BLaER1 (cell line): ENCODE measurements at regions not wholly inside any gene's neighbourhood (a gene's known extent, or its start where the extent isn't known, plus 50 kb on each side); places are given as distances from the start of the nearest gene placed in this dataset.

Source experiments
- H3K27ac ChIP-seq: shearing (Covaris generic); formaldehyde crosslinking; 2 replicates; pipeline ENCODE4 v1.8.1; 2022
- H3K27me3 ChIP-seq: shearing (Covaris generic); formaldehyde crosslinking; 2 replicates; pipeline ENCODE4 v1.8.1; 2022
- H3K36me3 ChIP-seq: shearing (Covaris generic); formaldehyde crosslinking; 2 replicates; pipeline ENCODE4 v1.8.1; 2022
- H3K4me1 ChIP-seq: shearing (Covaris generic); formaldehyde crosslinking; 2 replicates; pipeline ENCODE4 v1.8.1; 2022
- H3K4me2 ChIP-seq: shearing (Covaris generic); formaldehyde crosslinking; 2 replicates; pipeline ENCODE4 v1.8.1; 2022
- H3K4me3 ChIP-seq: shearing (Covaris generic); formaldehyde crosslinking; 2 replicates; pipeline ENCODE4 v1.8.1; 2022
- H3K9ac ChIP-seq: shearing (Covaris generic); formaldehyde crosslinking; 2 replicates; pipeline ENCODE4 v1.8.1; 2022
- H3K9me3 ChIP-seq: shearing (Covaris generic); formaldehyde crosslinking; 2 replicates; pipeline ENCODE4 v1.8.1; 2022
- H4K20me1 ChIP-seq: shearing (Covaris generic); formaldehyde crosslinking; 2 replicates; pipeline ENCODE4 v1.8.1; 2022
- Cebpa-rat ChIP-seq: shearing (Covaris generic); IDR thresholded peaks from 2 replicates; pipeline ENCODE4 v1.8.1; 2022

DNA sequence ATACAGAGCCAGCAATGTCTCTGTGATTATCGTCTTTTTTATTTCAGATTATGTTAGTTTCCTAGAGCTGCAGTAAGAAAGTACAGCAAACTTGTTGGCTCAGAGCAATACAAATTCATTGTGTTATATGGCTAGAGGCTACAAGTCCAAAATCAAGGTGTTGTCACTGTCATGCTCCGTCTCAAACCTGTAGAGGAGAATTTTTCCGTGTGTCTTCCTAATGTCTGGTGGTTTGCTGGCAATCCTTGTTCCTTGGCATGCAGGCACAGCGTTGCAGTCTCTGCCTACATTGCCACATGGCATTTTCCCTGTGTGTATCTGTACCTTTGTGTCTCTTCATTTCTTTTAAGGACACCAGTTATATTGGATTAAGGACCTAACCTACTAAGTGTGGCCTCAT lies 244.4 kb downstream of the LRRIQ3 start:
- no peak overlapping the region for H3K4me2 ChIP-seq
- no peaks in the 10 kb centered on the region for H4K20me1 ChIP-seq
- no peaks in the 10 kb centered on the region for H3K4me1 ChIP-seq
- no peak overlapping the region for H3K4me3 ChIP-seq
- no peaks in the 10 kb centered on the region for H3K36me3 ChIP-seq
- no peaks in the 10 kb centered on the region for H3K27me3 ChIP-seq
- no peak overlapping the region for H3K27ac ChIP-seq
- H3K9ac ChIP-seq: no peak overlapping the region
- TF ChIP-seq Cebpa-rat: no peak
- no peaks in the 10 kb centered on the region for H3K9me3 ChIP-seq

- Histone ChIP-seq H3K27ac (no peak overlapping the region), H3K4me3 (no peak overlapping the region), H3K36me3 (no peaks in the 10 kb centered on the region), H3K9ac (no peak overlapping the region), H3K27me3 (no peaks in the 10 kb centered on the region), H4K20me1 (no peaks in the 10 kb centered on the region), H3K4me1 (no peaks in the 10 kb centered on the region), H3K9me3 (no peaks in the 10 kb centered on the region), H3K4me2 (no peak overlapping the region)
- no peak for TF ChIP-seq Cebpa-rat
Measured at GRCh38 chr1:73953186-73953585, 244.8 kb downstream of the LRRIQ3 start.

DNA sequence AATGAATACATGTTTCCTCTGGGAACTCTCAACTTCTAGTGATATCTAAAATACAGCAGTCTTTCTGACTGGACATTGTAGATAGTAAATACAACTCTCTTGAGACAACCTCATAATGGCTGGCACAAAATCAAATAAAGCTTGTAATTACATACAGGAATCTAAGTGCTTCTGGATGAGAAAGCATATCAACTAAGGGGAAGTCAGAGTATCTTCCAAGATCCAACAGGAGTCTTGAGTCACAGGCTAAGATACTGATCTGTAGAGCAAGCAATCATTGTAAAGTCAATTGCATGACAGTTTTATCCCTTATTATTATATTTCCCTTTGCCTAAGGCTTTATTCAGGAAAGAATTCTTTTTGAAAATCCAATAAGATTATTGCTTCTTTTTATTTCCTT lies 249.9 kb downstream of the LRRIQ3 start:
- no peak overlapping the region for H3K4me2 ChIP-seq
- no peak overlapping the region for H3K9ac ChIP-seq
- no peaks in the 10 kb centered on the region for H3K27me3 ChIP-seq
- no peaks in the 10 kb centered on the region for H3K4me1 ChIP-seq
- no peak overlapping the region for H3K4me3 ChIP-seq
- H3K27ac ChIP-seq: no peak overlapping the region
- H3K36me3 ChIP-seq: no peaks in the 10 kb centered on the region
- no peaks in the 10 kb centered on the region for H4K20me1 ChIP-seq
- no peak for TF ChIP-seq Cebpa-rat
- no peaks in the 10 kb centered on the region for H3K9me3 ChIP-seq

GRCh38 chr1:73947009-73947408 lies 251.0 kb downstream of the LRRIQ3 start:
- Histone ChIP-seq H3K27ac (no peak overlapping the region), H3K4me1 (no peaks in the 10 kb centered on the region), H3K4me3 (no peak overlapping the region), H3K4me2 (no peak overlapping the region), H3K9ac (no peak overlapping the region), H3K27me3 (no peaks in the 10 kb centered on the region), H4K20me1 (no peaks in the 10 kb centered on the region), H3K9me3 (no peaks in the 10 kb centered on the region), H3K36me3 (no peaks in the 10 kb centered on the region)
- no peak for TF ChIP-seq Cebpa-rat

- Histone ChIP-seq H3K4me1 (no peaks in the 10 kb centered on the region), H3K4me2 (no peak overlapping the region), H3K27ac (no peak overlapping the region), H3K4me3 (no peak overlapping the region), H4K20me1 (no peaks in the 10 kb centered on the region), H3K9me3 (no peaks in the 10 kb centered on the region), H3K9ac (no peak overlapping the region), H3K36me3 (no peaks in the 10 kb centered on the region), H3K27me3 (no peaks in the 10 kb centered on the region)
- TF ChIP-seq Cebpa-rat: no peak
Measured at GRCh38 chr1:73943270-73943669, 254.7 kb downstream of the LRRIQ3 start.

GRCh38 chr1:73930293-73930692 lies 267.7 kb downstream of the LRRIQ3 start:
- no peak for TF ChIP-seq Cebpa-rat
- H3K4me2 ChIP-seq: no peak overlapping the region
- H3K4me1 ChIP-seq: no peaks in the 10 kb centered on the region
- H3K36me3 ChIP-seq: no peaks in the 10 kb centered on the region
- no peak overlapping the region for H3K9ac ChIP-seq
- no peak overlapping the region for H3K4me3 ChIP-seq
- no peaks in the 10 kb centered on the region for H3K27me3 ChIP-seq
- H4K20me1 ChIP-seq: no peaks in the 10 kb centered on the region
- H3K9me3 ChIP-seq: no peaks in the 10 kb centered on the region
- H3K27ac ChIP-seq: no peak overlapping the region

GRCh38 chr1:73914951-73915350 lies 283.0 kb downstream of the LRRIQ3 start:
- H3K27me3 ChIP-seq: no peaks in the 10 kb centered on the region
- TF ChIP-seq Cebpa-rat: no peak
- no peak overlapping the region for H3K9ac ChIP-seq
- H3K4me1 ChIP-seq: no peaks in the 10 kb centered on the region
- no peak overlapping the region for H3K27ac ChIP-seq
- no peaks in the 10 kb centered on the region for H3K36me3 ChIP-seq
- H3K9me3 ChIP-seq: peaks cover 9% of the 10 kb centered on the region; the same call in 1 of the 2 replicates
- H3K4me3 ChIP-seq: no peak overlapping the region
- H3K4me2 ChIP-seq: no peak overlapping the region
- H4K20me1 ChIP-seq: no peaks in the 10 kb centered on the region

DNA sequence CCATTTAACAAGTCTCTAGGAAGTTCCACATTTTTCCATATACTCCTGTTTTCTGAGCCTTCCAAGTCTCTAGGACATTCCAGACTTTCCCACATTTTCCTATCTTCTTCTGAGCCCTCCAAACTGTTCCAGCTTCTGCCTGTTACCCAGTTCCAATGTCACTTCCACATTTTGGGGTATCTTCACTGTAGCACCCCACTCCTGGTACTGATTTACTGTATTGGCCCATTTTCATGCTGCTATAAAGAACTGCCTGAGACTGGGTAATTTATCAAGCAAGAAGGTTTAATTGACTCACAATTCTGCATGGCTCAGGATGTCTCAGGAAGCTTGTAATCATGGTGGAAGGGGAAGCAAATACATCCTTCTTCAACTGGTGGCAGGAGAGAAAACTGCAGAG lies 285.0 kb downstream of the LRRIQ3 start:
- Histone ChIP-seq H3K27ac (no peak overlapping the region), H3K27me3 (no peaks in the 10 kb centered on the region), H3K4me3 (no peak overlapping the region), H3K36me3 (no peaks in the 10 kb centered on the region), H3K4me1 (no peaks in the 10 kb centered on the region), H3K9ac (no peak overlapping the region), H3K4me2 (no peak overlapping the region), H3K9me3 (peaks cover 9% of the 10 kb centered on the region; the same call in 1 of the 2 replicates), H4K20me1 (no peaks in the 10 kb centered on the region)
- TF ChIP-seq Cebpa-rat: no peak

- no peaks in the 10 kb centered on the region for H3K36me3 ChIP-seq
- H3K9me3 ChIP-seq: peaks cover 9% of the 10 kb centered on the region; the same call in 1 of the 2 replicates
- no peaks in the 10 kb centered on the region for H3K27me3 ChIP-seq
- H3K27ac ChIP-seq: no peak overlapping the region
- no peak overlapping the region for H3K4me2 ChIP-seq
- no peak for TF ChIP-seq Cebpa-rat
- no peaks in the 10 kb centered on the region for H3K4me1 ChIP-seq
- no peaks in the 10 kb centered on the region for H4K20me1 ChIP-seq
- H3K9ac ChIP-seq: no peak overlapping the region
- H3K4me3 ChIP-seq: no peak overlapping the region
Measured at GRCh38 chr1:73911849-73912248, 286.1 kb downstream of the LRRIQ3 start.

DNA sequence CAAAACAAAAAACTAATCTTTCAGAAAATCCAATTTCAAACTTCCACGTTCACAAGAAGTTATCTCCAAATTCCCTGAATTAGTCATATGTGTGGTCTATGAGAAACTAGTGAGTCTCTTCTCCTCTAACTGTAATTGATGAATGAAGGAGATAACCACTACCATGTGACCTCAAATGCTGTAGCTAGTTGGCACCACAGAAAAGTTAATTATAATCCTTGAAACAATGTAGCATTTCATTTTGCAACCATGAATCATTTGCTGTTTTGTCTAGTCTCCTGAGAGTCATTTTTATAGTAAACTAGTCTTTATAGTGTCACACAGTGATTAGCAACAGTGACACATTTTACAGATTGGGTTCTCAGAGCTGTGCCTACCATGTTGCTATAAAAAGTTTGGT lies 287.5 kb downstream of the LRRIQ3 start:
- no peaks in the 10 kb centered on the region for H3K36me3 ChIP-seq
- peaks cover 4% of the 10 kb centered on the region; the same call in 1 of the 2 replicates for H3K4me1 ChIP-seq
- no peaks in the 10 kb centered on the region for H4K20me1 ChIP-seq
- no peak for TF ChIP-seq Cebpa-rat
- no peak overlapping the region for H3K4me2 ChIP-seq
- no peak overlapping the region for H3K4me3 ChIP-seq
- peaks cover 9% of the 10 kb centered on the region; the same call in 1 of the 2 replicates for H3K9me3 ChIP-seq
- no peak overlapping the region for H3K9ac ChIP-seq
- no peaks in the 10 kb centered on the region for H3K27me3 ChIP-seq
- no peak overlapping the region for H3K27ac ChIP-seq

GRCh38 chr1:73910062-73910461 lies 287.9 kb downstream of the LRRIQ3 start:
- H3K27ac ChIP-seq: no peak overlapping the region
- H3K4me3 ChIP-seq: no peak overlapping the region
- peaks cover 9% of the 10 kb centered on the region; the same call in 1 of the 2 replicates for H3K9me3 ChIP-seq
- H3K4me1 ChIP-seq: peaks cover 4% of the 10 kb centered on the region; the same call in 1 of the 2 replicates
- H4K20me1 ChIP-seq: no peaks in the 10 kb centered on the region
- H3K9ac ChIP-seq: no peak overlapping the region
- H3K36me3 ChIP-seq: no peaks in the 10 kb centered on the region
- no peak overlapping the region for H3K4me2 ChIP-seq
- no peak for TF ChIP-seq Cebpa-rat
- no peaks in the 10 kb centered on the region for H3K27me3 ChIP-seq
